HG03097 (cell line): ENCODE measurements at regions not wholly inside any gene's neighbourhood (a gene's known extent, or its start where the extent isn't known, plus 50 kb on each side); places are given as distances from the start of the nearest gene placed in this dataset.
A peak's percentile ranks its signal among the peaks of the same experiment; 100 is the strongest.

Experiments used
- ATAC-seq: cut with Tn5 transposase; IDR thresholded peaks from one replicate; pipeline ENCODE4 v1.9.1; 2021; ENCODE audit not compliant: unreplicated experiment, low FRiP score

DNA sequence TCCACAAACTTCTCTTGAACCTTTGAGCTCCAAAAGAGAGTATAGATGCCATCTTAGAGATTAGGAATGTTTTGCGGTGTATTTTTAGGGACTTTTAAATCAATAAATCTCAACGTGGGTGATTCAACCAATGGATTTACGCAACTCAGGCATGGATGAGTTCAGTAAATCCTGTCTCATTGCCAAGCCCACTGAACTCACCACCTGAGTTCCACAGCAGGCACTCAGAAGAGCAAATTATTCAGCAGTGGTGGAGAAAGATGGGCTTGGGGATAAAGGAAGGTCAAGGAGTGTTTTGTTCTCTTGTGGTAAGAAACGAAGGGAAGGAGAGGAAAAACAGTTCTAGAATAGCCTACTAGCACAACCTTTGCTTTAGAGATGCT is 68.7 kb upstream of the HMGA2 start:
- ATAC-seq, result no peak

DNA sequence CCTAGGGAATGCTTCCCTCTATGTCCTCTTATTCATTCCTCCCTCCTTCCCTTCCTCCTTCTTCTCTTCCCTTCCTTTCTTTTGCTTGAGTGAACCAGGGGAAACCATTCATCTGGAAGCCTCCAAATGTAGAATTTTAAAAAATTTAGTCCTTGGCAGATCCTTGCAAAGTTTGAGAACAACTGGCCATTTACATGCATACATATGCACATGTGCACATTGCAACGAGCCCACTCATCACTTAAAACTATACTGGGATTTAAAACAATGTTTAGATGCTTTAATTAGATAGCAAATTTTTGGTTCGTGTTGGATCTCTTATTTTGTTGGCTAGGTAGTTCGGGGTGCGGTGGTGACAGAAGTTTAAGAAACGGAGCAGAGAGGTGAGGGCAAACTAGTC is 68.0 kb upstream of the HMGA2 start:
- ATAC-seq, result no peak

DNA sequence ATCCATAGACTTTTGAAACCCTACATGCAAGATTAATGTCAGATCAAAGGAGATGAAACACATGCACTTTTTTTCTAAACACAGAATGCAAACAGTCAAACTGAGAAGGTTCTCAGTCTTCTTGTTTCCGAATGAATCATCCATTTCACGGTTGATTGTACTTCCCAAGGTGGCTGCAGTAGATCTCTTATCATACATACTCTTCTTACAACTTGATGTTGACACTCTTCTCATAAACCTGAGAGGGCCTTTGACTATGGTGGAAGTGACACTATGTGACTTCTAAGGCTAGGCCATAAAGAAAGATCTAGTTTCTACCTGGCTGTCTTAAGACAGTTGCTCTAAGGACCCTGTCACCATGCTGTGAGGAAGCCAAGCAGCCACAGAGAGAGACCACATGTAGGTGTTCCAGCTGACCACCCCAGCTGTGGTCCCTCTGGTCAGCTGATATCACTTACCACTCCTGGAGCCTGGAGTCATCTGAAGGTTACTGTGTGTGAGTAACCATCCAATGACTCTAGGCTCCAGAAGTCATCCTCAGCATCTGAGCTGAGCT is 67.2 kb upstream of the HMGA2 start:
- peak; percentile 91 for ATAC-seq

DNA sequence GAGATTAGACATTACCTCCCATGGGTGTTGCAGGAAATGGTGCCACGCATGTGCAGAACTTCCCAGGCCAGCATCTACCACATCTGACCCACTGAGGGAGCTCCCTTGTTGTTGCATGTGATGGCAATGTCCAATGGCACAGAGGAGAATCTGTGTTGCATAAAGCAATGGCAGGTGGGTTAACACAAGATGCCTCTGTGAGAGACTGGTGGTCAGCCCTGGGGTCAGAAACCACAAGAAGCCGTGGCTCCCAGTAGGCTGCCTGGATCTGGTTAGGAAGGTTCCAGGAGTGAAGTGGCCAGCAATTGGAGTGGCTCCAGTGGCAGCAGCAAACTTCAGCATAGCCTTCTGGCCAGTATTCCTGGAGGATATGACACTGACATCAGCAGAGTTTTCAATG is 65.9 kb upstream of the HMGA2 start:
- ATAC-seq, result no peak

DNA sequence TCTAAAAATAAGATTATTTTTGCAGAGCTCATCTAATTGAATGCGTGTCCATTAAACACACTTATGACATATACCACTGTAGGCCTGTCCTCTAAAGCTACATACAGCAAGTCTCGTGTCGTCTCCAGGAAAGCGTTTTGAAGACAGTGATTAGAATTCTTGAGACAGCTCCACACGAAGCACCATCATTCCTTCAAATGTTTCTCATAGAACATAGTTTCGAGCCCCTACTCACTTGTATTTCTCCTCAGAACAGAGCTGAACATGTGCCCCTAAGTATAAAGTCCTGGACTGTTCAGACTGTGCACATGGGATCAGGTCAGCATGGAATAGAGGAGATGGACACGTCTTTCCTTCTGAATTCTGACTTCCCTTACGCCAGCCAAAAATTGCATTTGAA is 64.5 kb upstream of the HMGA2 start:
- ATAC-seq, result no peak

DNA sequence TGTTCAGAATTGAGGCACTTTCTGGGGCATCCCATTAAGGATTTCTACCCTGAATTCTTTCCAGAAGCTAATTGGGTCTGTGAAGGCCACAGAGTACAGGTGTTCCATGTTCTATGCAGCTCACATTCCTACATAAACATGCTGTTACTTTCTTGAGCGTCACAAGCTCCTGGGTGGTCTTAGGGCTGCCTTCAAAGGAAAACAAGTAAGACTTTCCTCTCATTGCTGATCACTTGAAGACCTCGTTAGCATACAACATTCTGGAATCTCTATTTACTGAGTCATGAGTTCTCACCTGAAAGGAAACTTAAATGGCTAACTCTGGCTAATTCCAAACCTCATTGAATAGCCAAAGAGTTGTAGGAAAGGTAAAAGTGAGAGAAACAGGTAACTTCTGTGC is 63.0 kb upstream of the HMGA2 start:
- no peak for ATAC-seq

DNA sequence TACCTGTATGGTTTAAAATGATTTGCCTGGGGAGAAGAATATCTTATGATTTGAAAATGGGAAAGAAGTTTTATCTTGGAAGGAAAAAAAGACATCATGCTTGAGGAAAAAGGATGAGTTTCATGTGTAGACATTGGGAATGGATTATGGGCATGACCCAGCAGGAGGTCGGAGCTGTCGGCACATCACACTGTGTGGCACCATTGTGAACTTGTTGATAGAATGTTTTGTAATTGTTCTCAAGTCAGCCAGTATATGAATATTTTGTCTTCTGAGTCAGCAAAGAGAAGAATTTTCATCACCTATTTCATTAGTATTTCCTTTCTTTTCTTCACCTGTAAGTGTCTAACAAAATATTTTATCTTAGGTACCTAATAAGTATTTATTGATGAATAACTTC is 60.0 kb upstream of the HMGA2 start:
- no peak for ATAC-seq

DNA sequence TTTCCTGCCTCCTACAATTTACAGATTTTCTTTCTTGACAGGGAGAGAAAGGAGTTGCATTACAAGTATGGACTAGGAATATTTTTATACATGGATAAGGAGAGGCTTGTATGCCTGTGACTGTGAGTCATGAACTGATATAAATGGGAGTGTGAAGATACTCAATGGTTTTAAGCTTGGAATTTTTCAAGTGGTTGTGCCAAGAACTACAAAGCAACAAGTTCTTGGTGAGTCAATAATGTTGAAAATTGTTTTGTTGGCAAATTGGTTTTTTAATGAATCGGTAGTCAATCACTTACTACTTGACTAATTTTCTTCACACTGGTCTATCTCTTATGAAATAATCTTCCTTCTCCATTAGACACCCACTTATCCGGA is 58.9 kb upstream of the HMGA2 start:
- no peak for ATAC-seq

DNA sequence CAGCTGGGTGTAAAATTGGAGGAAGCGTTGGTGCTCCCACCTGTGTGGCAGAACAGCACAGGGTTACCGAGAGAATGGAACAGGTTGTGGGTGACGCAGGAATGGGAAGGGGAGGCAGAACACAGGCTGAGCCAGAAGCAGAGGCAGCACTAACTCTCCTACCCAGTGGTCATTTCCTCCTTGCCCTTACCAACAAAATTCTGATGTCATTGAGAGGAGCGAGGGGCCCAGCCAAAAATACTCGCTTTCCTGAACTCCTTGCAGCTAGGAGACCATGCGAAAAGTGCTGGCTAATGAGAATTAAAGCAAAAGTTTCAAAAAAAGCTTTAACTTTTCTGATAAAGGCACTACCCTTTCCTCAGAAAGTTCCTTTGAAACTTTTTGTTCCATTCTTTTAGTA is 54.4 kb upstream of the HMGA2 start:
- no peak for ATAC-seq
